GM12878 (cell line): ENCODE measurements at regions not wholly inside any gene's neighbourhood (a gene's known extent, or its start where the extent isn't known, plus 50 kb on each side); places are given as distances from the start of the nearest gene placed in this dataset.

Experiments used
- ATAC-seq: fragments of 200-7000 bp; cut with Tn5 transposase; 3 replicates; pipeline ENCODE4 v1.9.1; 2020; ENCODE audit warnings: mild to moderate bottlenecking, moderate library complexity
- BruUV-seq: library from RNA; stranded (reverse); fragments of 400-500 nt; replicated peaks from 2 replicates; lab custom pipeline; 2021; lab: Mats Ljungman, UMichigan
- CTCF ChIA-PET: fragments of 300-600 bp; sonication (Branson Sonifier 250); formaldehyde crosslinking; extraction: SDS; loops from one replicate; lab custom pipeline; 2021; ENCODE audit warnings: inconsistent platforms; lab: Yijun Ruan, JAX
- POLR2A ChIA-PET: fragments of 350-600 bp; formaldehyde crosslinking; extraction: SDS; loops from one replicate; lab custom pipeline; 2021; ENCODE audit warnings: inconsistent platforms; lab: Charles Lee
- RAD21 ChIA-PET: fragments of 300-600 bp; sonication (Branson Sonifier 250); formaldehyde crosslinking; loops from one replicate; lab custom pipeline; 2023; ENCODE audit warnings: antibody characterized with exemption; ENCODE audit not compliant: unreplicated experiment; lab: Charles Lee
- SMC1A ChIA-PET: fragments of 300-600 bp; sonication (Branson Sonifier 250); formaldehyde crosslinking; loops from one replicate; lab custom pipeline; 2023; ENCODE audit not compliant: unreplicated experiment, uncharacterized antibody; lab: Charles Lee
- DNase-seq: peaks from one replicate; pipeline ENCODE4 v3.0.0-alpha.2; 2011; ENCODE audit warnings: low read depth, low spot score
- FAIRE-seq: peaks from 3 replicates; lab custom pipeline; 2011; peaks lifted over from hg19 to GRCh38; lab: Jason Lieb, UNC
- H2AFZ ChIP-seq: 2 replicates; pipeline ENCODE4 v1.6.0; 2011; ENCODE audit warnings: low read depth, low read length, control low read depth; ENCODE audit not compliant: control insufficient read depth
- H3K27ac ChIP-seq: 2 replicates; pipeline ENCODE4 v1.5.1; 2011; ENCODE audit warnings: control low read depth; ENCODE audit not compliant: control insufficient read depth, insufficient read depth
- H3K27me3 ChIP-seq, 2 experiments: replicated peaks in 1 of 2; 2 replicates each; pipeline versions ENCODE4 v1.6.0 to v1.6.1; 2011; ENCODE audit warnings: low read length in 1 of 2; ENCODE audit not compliant: control insufficient read depth in 2 of 2, insufficient read depth in 2 of 2
- H3K36me3 ChIP-seq, 2 experiments: 2 replicates each; pipeline ENCODE4 v1.5.1; 2011; ENCODE audit warnings: low read length in 1 of 2; ENCODE audit not compliant: control insufficient read depth in 2 of 2, insufficient read depth in 2 of 2
- H3K4me1 ChIP-seq: 2 replicates; pipeline ENCODE4 v1.6.1; 2011; ENCODE audit warnings: mild to moderate bottlenecking, low read length, moderate library complexity, mixed read lengths; ENCODE audit not compliant: control insufficient read depth, insufficient read depth
- H3K4me2 ChIP-seq: 2 replicates; pipeline ENCODE4 v1.6.0; 2011; ENCODE audit warnings: control low read depth; ENCODE audit not compliant: control insufficient read depth, insufficient read depth
- H3K4me3 ChIP-seq: fragments of 200-600 bp; sonication (generic); 2 replicates; pipeline ENCODE4 v1.5.1; 2016
- H3K79me2 ChIP-seq: 2 replicates; pipeline ENCODE4 v1.6.0; 2011; ENCODE audit warnings: low read length; ENCODE audit not compliant: control insufficient read depth, insufficient read depth
- H3K9ac ChIP-seq: 2 replicates; pipeline ENCODE4 v1.8.0; 2011; ENCODE audit warnings: low read length, control low read depth, mixed read lengths; ENCODE audit not compliant: control insufficient read depth, insufficient read depth
- H3K9me3 ChIP-seq: replicated peaks from 3 replicates; pipeline ENCODE4 v1.5.1; 2011; ENCODE audit warnings: mild to moderate bottlenecking, low read length; ENCODE audit not compliant: control insufficient read depth, insufficient read depth
- H4K20me1 ChIP-seq: 2 replicates; pipeline ENCODE4 v1.6.0; 2011; ENCODE audit not compliant: control insufficient read depth, insufficient read depth
- CEBPZ ChIP-seq: fragments of 150-350 bp; IDR thresholded peaks from 2 replicates; pipeline ENCODE4 v1.6.1; 2016; ENCODE audit warnings: low read depth, low read length
- EZH2 ChIP-seq: IDR thresholded peaks from 2 replicates; pipeline ENCODE4 v1.6.1; 2012; ENCODE audit warnings: low read depth, mild to moderate bottlenecking, control low read depth, inconsistent platforms, low read length, borderline replicate concordance; ENCODE audit not compliant: control insufficient read depth
- HDAC2 ChIP-seq: fragments of 200-600 bp; sonication (generic); IDR thresholded peaks from 2 replicates; pipeline ENCODE4 v1.6.1; 2017
- IRF5 ChIP-seq: fragments of 450-650 bp; IDR thresholded peaks from 2 replicates; pipeline ENCODE4 v1.6.1; 2017; ENCODE audit warnings: borderline replicate concordance
- JUNB ChIP-seq: IDR thresholded peaks from 2 replicates; pipeline ENCODE4 v1.6.1; 2016; ENCODE audit warnings: antibody characterized with exemption, mild to moderate bottlenecking
- KLF5 ChIP-seq: fragments of 450-650 bp; IDR thresholded peaks from 2 replicates; pipeline ENCODE4 v1.6.1; 2014; ENCODE audit warnings: mild to moderate bottlenecking; ENCODE audit not compliant: partially characterized antibody
- MTA2 ChIP-seq: fragments of 450-650 bp; IDR thresholded peaks from 2 replicates; pipeline ENCODE4 v1.6.1; 2016; ENCODE audit warnings: low read depth, mild to moderate bottlenecking, moderate library complexity
- NFIC ChIP-seq: IDR thresholded peaks from 2 replicates; pipeline ENCODE4 v1.6.1; 2012; ENCODE audit warnings: low read depth, mild to moderate bottlenecking, inconsistent platforms, low read length, moderate library complexity
- NR2F1 ChIP-seq: fragments of 450-650 bp; conservative IDR thresholded peaks from 2 replicates; pipeline ENCODE4 v1.6.1; 2017; ENCODE audit warnings: mild to moderate bottlenecking
- POLR2AphosphoS5 ChIP-seq: IDR thresholded peaks from 2 replicates; pipeline ENCODE4 v1.6.1; 2011; ENCODE audit warnings: mild to moderate bottlenecking, low read length, inconsistent platforms
- SMAD5 ChIP-seq: IDR thresholded peaks from 2 replicates; pipeline ENCODE4 v1.6.1; 2016; ENCODE audit warnings: antibody characterized with exemption, low read depth
- SMARCA5 ChIP-seq: fragments of 450-650 bp; IDR thresholded peaks from 2 replicates; pipeline ENCODE4 v1.6.1; 2017; ENCODE audit warnings: mild to moderate bottlenecking
- SREBF1 ChIP-seq: IDR thresholded peaks from 2 replicates; pipeline ENCODE4 v1.6.1; 2012; ENCODE audit warnings: mild to moderate bottlenecking, low read length
- SRF ChIP-seq, 2 experiments: IDR thresholded peaks; 2 replicates each; pipeline ENCODE4 v1.6.1; 2011; ENCODE audit warnings: low read depth in 2 of 2, low read length in 2 of 2, mild to moderate bottlenecking in 1 of 2, moderate library complexity in 1 of 2
- TCF12 ChIP-seq: IDR thresholded peaks from 2 replicates; pipeline ENCODE4 v1.6.1; 2011; ENCODE audit warnings: low read depth, mild to moderate bottlenecking, low read length
- ZBTB11 ChIP-seq: fragments of 450-650 bp; formaldehyde crosslinking; IDR thresholded peaks from 2 replicates; pipeline ENCODE4 v1.5.0; 2022; ENCODE audit warnings: mild to moderate bottlenecking, missing genetic modification characterization
- WGBS: methylation state at CpG from one replicate; pipeline ENCODE4 v1.1.6; 2016; ENCODE audit warnings: low lambda C conversion rate; ENCODE audit not compliant: insufficient replicate concordance, insufficient coverage; ENCODE audit errors: missing lambda C conversion rate; 5-methylcytosine and 5-hydroxymethylcytosine counted together
- in situ Hi-C: fragments of 300-500 bp; cut with MboI; formaldehyde crosslinking; loops from 9 replicates; pipeline ENCODE4 v1.14.3; 2018; ENCODE audit warnings: mixed read lengths
- intact Hi-C: fragments of 100-400 bp; cut with micrococcal nuclease; formaldehyde crosslinking; loops from one replicate; pipeline ENCODE4 v1.14.2; 2022; ENCODE audit not compliant: unreplicated experiment

- no peak for TF ChIP-seq SMAD5
- TF ChIP-seq SMARCA5, result no peak
- TF ChIP-seq, all 136 proteins: peak for 0
Observed at GRCh38 chr1:209445576-209445975, 137.9 kb upstream of the CAMK1G start (continued).

GRCh38 chr1:209446356-209446755 lies 137.2 kb upstream of the CAMK1G start:
- SMC1A ChIA-PET, result no interaction called here
- no peaks in the 10 kb centered on the region for H3K9me3 ChIP-seq
- TF ChIP-seq IRF5 (no peak), CEBPZ (no peak), ZBTB11 (CRISPR knock-in tag) (no peak), HDAC2 (no peak), SREBF1 (no peak), TCF12 (no peak), POLR2AphosphoS5 (no peak), EZH2 (no peak), NFIC (no peak), JUNB (no peak), KLF5 (no peak), SRF (IDR thresholded peaks at IDR 0.05; ENCODE audit: low read depth in 2 of 2, low read length in 2 of 2) (no peak), MTA2 (no peak), NR2F1 (no peak)

More at GRCh38 chr1:209446356-209446755, 137.2 kb upstream of the CAMK1G start:
- Histone ChIP-seq H3K9ac (no peak overlapping the region), H3K27ac (no peak overlapping the region), H3K4me1 (no peaks in the 10 kb centered on the region), H3K36me3 (no peaks in the 10 kb centered on the region), H3K4me2 (no peak overlapping the region), H4K20me1 (no peaks in the 10 kb centered on the region), H3K27me3 (no peaks in the 10 kb centered on the region), H3K79me2 (no peaks in the 10 kb centered on the region), H3K4me3 (no peak overlapping the region), H2AFZ (no peak overlapping the region)
- no peak for DNase-seq
- 0% methylated on average over 1 of the region's 1 CpG for WGBS
- FAIRE-seq, result no peak
- ChIA-PET POLR2A (no interaction called here), RAD21 (no interaction called here), CTCF (no interaction called here)
- ATAC-seq, result no peak
- in situ Hi-C loops (no loop called here), intact Hi-C loops (no loop called here)
- no TSS peak for BruUV-seq
